PC-9 (cell line): ENCODE measurements at regions not wholly inside any gene's neighbourhood (a gene's known extent, or its start where the extent isn't known, plus 50 kb on each side); places are given as distances from the start of the nearest gene placed in this dataset.

Experiments
- BruUV-seq: library from RNA; stranded (reverse); fragments of 400-500 nt; replicated peaks from 2 replicates; lab custom pipeline; 2021; lab: Mats Ljungman, UMichigan
- CTCF ChIA-PET: fragments of 300-600 bp; sonication (Branson Sonifier 250); formaldehyde crosslinking; loops from one replicate; lab custom pipeline; 2022; ENCODE audit warnings: antibody characterized with exemption; lab: Charles Lee
- POLR2A ChIA-PET: fragments of 300-600 bp; sonication (Branson Sonifier 250); formaldehyde crosslinking; loops from one replicate; lab custom pipeline; 2022; ENCODE audit warnings: antibody characterized with exemption; ENCODE audit not compliant: unreplicated experiment; lab: Charles Lee
- DNase-seq, 2 experiments: peaks; one replicate each; pipeline versions ENCODE4 v3.0.0 to v3.0.0-alpha.2; 2015 to 2022; ENCODE audit warnings: mixed read lengths in 1 of 2
- H2AFZ ChIP-seq: fragments of 200-600 bp; sonication (generic); 2 replicates; pipeline ENCODE4 v1.8.1; 2017; ENCODE audit warnings: antibody characterized with exemption
- H3F3A ChIP-seq: fragments of 200-600 bp; sonication (generic); 2 replicates; pipeline ENCODE4 v1.8.1; 2017; ENCODE audit warnings: antibody characterized with exemption, mild to moderate bottlenecking, low read depth; ENCODE audit not compliant: insufficient read depth
- H3K27ac ChIP-seq: fragments of 200-600 bp; sonication (generic); 2 replicates; pipeline ENCODE4 v1.6.1; 2016; ENCODE audit warnings: mixed run types
- H3K27me3 ChIP-seq: fragments of 200-600 bp; sonication (generic); 2 replicates; pipeline ENCODE4 v1.6.1; 2016; ENCODE audit warnings: low read depth, mixed run types; ENCODE audit not compliant: insufficient read depth
- H3K36me3 ChIP-seq: fragments of 200-600 bp; sonication (generic); 2 replicates; pipeline ENCODE4 v1.6.1; 2016; ENCODE audit warnings: low read depth, mixed run types
- H3K4me1 ChIP-seq: fragments of 200-600 bp; sonication (generic); replicated peaks from 2 replicates; pipeline ENCODE4 v1.6.1; 2016; ENCODE audit warnings: mixed run types; ENCODE audit not compliant: insufficient read depth
- H3K4me2 ChIP-seq: fragments of 200-600 bp; sonication (generic); 2 replicates; pipeline ENCODE4 v1.6.1; 2017; ENCODE audit warnings: mixed run types
- H3K4me3 ChIP-seq: fragments of 200-600 bp; sonication (generic); 2 replicates; pipeline ENCODE4 v1.6.1; 2016; ENCODE audit warnings: mixed run types
- H3K79me2 ChIP-seq: fragments of 200-600 bp; sonication (generic); 2 replicates; pipeline ENCODE4 v1.6.1; 2017; ENCODE audit warnings: low read depth, mixed run types
- H3K9me2 ChIP-seq: fragments of 200-600 bp; sonication (generic); 2 replicates; pipeline ENCODE4 v1.8.1; 2017; ENCODE audit warnings: mild to moderate bottlenecking; ENCODE audit not compliant: insufficient read depth
- H3K9me3 ChIP-seq: fragments of 200-600 bp; sonication (generic); 2 replicates; pipeline ENCODE4 v1.8.1; 2016; ENCODE audit warnings: low read depth; ENCODE audit not compliant: insufficient read depth
- H4K20me1 ChIP-seq: fragments of 200-600 bp; sonication (generic); 2 replicates; pipeline ENCODE4 v1.8.1; 2017; ENCODE audit not compliant: insufficient read depth
- CTCF ChIP-seq: fragments of 200-600 bp; sonication (generic); conservative IDR thresholded peaks from 2 replicates; pipeline ENCODE4 v1.6.1; 2017; ENCODE audit warnings: mixed run types, antibody characterized with exemption, mild to moderate bottlenecking, moderate library complexity
- EZH2 ChIP-seq: fragments of 200-600 bp; sonication (generic); IDR thresholded peaks from 2 replicates; pipeline ENCODE4 v1.8.0; 2017; ENCODE audit warnings: antibody characterized with exemption, low read depth
- intact Hi-C: fragments of 100-400 bp; cut with micrococcal nuclease; formaldehyde crosslinking; loops from one replicate; pipeline ENCODE4 v1.10.0; 2022; ENCODE audit not compliant: unreplicated experiment

GRCh38 chr3:95265129-95265528 is 1202.3 kb downstream of the NSUN3 start:
- no peak overlapping the region for H3K4me2 ChIP-seq
- H3K4me1 ChIP-seq = no peaks in the 10 kb centered on the region
- H3K27me3 ChIP-seq = no peaks in the 10 kb centered on the region
- H2AFZ ChIP-seq = no peak overlapping the region
- no peaks in the 10 kb centered on the region for H3K79me2 ChIP-seq
- 0 out of 2 replicates have a peak, but pooled peaks cover 2% of the 10 kb centered on the region for H3K9me3 ChIP-seq
- no peaks in the 10 kb centered on the region for H3F3A ChIP-seq
- no peaks in the 10 kb centered on the region for H3K36me3 ChIP-seq
- H4K20me1 ChIP-seq = no peaks in the 10 kb centered on the region
- no TSS peak for BruUV-seq
- no peak for DNase-seq
- TF ChIP-seq CTCF (no peak), EZH2 (no peak)
- intact Hi-C loops = no loop called here
- no peak overlapping the region for H3K27ac ChIP-seq
- ChIA-PET CTCF (no interaction called here), POLR2A (no interaction called here)
- H3K9me2 ChIP-seq = no peaks in the 10 kb centered on the region; the same call in 1 of the 2 replicates
- no peak overlapping the region for H3K4me3 ChIP-seq

GRCh38 chr3:95271395-95271794 is 1208.5 kb downstream of the NSUN3 start:
- no peaks in the 10 kb centered on the region for H3K4me1 ChIP-seq
- no peak overlapping the region for H2AFZ ChIP-seq
- POLR2A ChIA-PET = no interaction called here
- no peaks in the 10 kb centered on the region for H3K79me2 ChIP-seq
- no peaks in the 10 kb centered on the region for H3K27me3 ChIP-seq
- H4K20me1 ChIP-seq = no peaks in the 10 kb centered on the region
- H3K4me2 ChIP-seq = no peak overlapping the region
- intact Hi-C loops = no loop called here
- H3K9me2 ChIP-seq = no peaks in the 10 kb centered on the region
- no TSS peak for BruUV-seq
- H3K9me3 ChIP-seq = no peaks in the 10 kb centered on the region
- no peaks in the 10 kb centered on the region for H3K36me3 ChIP-seq
- CTCF ChIA-PET = no interaction called here
- no peak for TF ChIP-seq CTCF
- no peak for TF ChIP-seq EZH2
- no peak overlapping the region for H3K27ac ChIP-seq
- H3K4me3 ChIP-seq = no peak overlapping the region
- H3F3A ChIP-seq = no peaks in the 10 kb centered on the region
- no peak for DNase-seq

- Histone ChIP-seq H4K20me1 (no peaks in the 10 kb centered on the region), H3K9me3 (no peaks in the 10 kb centered on the region), H3K27ac (no peak overlapping the region), H3K79me2 (no peaks in the 10 kb centered on the region), H3K4me2 (no peak overlapping the region), H3K4me3 (no peak overlapping the region), H3K4me1 (no peaks in the 10 kb centered on the region), H2AFZ (no peak overlapping the region), H3K36me3 (no peaks in the 10 kb centered on the region), H3K9me2 (no peaks in the 10 kb centered on the region), H3F3A (no peaks in the 10 kb centered on the region), H3K27me3 (no peaks in the 10 kb centered on the region)
- ChIA-PET CTCF (no interaction called here), POLR2A (no interaction called here)
- intact Hi-C loops = no loop called here
- DNase-seq = no peak
- BruUV-seq = no TSS peak
- TF ChIP-seq CTCF (no peak), EZH2 (no peak)
Measured at GRCh38 chr3:95272166-95272565, 1209.3 kb downstream of the NSUN3 start.
